Gastrocnemius medialis (tissue), 4 donors: ENCODE measurements at regions not wholly inside any gene's neighbourhood (a gene's known extent, or its start where the extent isn't known, plus 50 kb on each side); places are given as distances from the start of the nearest gene placed in this dataset.
"Not testable (repeated sequence)": the region's sequence is repeated elsewhere in the genome, so short reads cannot be mapped to it uniquely, and the experiment has no call there.

ENCODE experiments used
- ATAC-seq, 2 donors: fragments of 150-250 bp; one replicate each; pipeline ENCODE4 v1.9.1; 2016
- DNase-seq, 2 donors: peaks; one replicate each; pipeline ENCODE4 v3.0.0-alpha.2; 2019
- H3K27ac ChIP-seq, 4 donors: fragments of 200-600 bp; sonication (generic); 1 replicate in 1 of 4; 2 replicates in 3 of 4; pipeline ENCODE4 v1.5.1; 2016 to 2018; ENCODE audit warnings: mild to moderate bottlenecking in 2 of 4, moderate library complexity in 1 of 4
- H3K27me3 ChIP-seq, 3 donors: fragments of 200-600 bp; sonication (generic) in 2 of 3; 1 replicate in 1 of 3; 2 replicates in 2 of 3; pipeline versions ENCODE4 v1.5.1 to v1.6.0; 2016 to 2019; ENCODE audit warnings: mild to moderate bottlenecking in 1 of 3, moderate library complexity in 1 of 3
- H3K36me3 ChIP-seq, 2 donors: fragments of 200-600 bp; sonication (generic) in 1 of 2; one replicate each; pipeline ENCODE4 v1.5.1; 2017 to 2018
- H3K4me1 ChIP-seq, 2 donors: fragments of 200-600 bp; sonication (generic) in 1 of 2; one replicate each; pipeline ENCODE4 v1.5.1; 2016 to 2017; ENCODE audit warnings: mild to moderate bottlenecking in 2 of 2
- H3K4me3 ChIP-seq, 4 donors: fragments of 200-600 bp; sonication (generic) in 3 of 4; 1 replicate in 1 of 4; 2 replicates in 3 of 4; pipeline ENCODE4 v1.5.1; 2016 to 2019; ENCODE audit warnings: mild to moderate bottlenecking in 2 of 4
- H3K9me3 ChIP-seq, 3 donors: fragments of 200-600 bp; sonication (generic) in 2 of 3; 1 replicate in 1 of 3; 2 replicates in 2 of 3; pipeline ENCODE4 v1.5.1; 2016 to 2019
- POLR2A ChIP-seq, 2 donors: fragments of 450-650 bp; IDR thresholded peaks; one replicate each; pipeline ENCODE4 v1.6.1; 2017; ENCODE audit warnings: antibody characterized with exemption in 2 of 2, mild to moderate bottlenecking in 2 of 2, moderate library complexity in 2 of 2
- in situ Hi-C, 4 donors: fragments of 200-750 bp; cut with MboI; loops; one replicate each; pipeline versions ENCODE4 v1.15.0 to v1.8.0; 2017; ENCODE audit warnings: low sequenced_read_pairs in 4 of 4
- intact Hi-C: fragments of 100-400 bp; cut with DNase I; formaldehyde crosslinking; loops from one replicate; pipeline ENCODE4 v1.15.1; 2023; ENCODE audit warnings: low total_unique reads
- TF ChIP-seq, protein P1 (sequence below), 5 experiments: fragments of 450-650 bp in 3 of 5; fragments of 200-600 bp in 2 of 5; sonication (generic) in 2 of 5; IDR thresholded peaks in 4 of 5; conservative IDR thresholded peaks in 1 of 5; 1 replicate in 4 of 5; 2 replicates in 1 of 5; pipeline ENCODE4 v1.5.1; 2016 to 2019; ENCODE audit warnings: antibody characterized with exemption in 5 of 5, mild to moderate bottlenecking in 3 of 5, moderate library complexity in 3 of 5

DNA sequence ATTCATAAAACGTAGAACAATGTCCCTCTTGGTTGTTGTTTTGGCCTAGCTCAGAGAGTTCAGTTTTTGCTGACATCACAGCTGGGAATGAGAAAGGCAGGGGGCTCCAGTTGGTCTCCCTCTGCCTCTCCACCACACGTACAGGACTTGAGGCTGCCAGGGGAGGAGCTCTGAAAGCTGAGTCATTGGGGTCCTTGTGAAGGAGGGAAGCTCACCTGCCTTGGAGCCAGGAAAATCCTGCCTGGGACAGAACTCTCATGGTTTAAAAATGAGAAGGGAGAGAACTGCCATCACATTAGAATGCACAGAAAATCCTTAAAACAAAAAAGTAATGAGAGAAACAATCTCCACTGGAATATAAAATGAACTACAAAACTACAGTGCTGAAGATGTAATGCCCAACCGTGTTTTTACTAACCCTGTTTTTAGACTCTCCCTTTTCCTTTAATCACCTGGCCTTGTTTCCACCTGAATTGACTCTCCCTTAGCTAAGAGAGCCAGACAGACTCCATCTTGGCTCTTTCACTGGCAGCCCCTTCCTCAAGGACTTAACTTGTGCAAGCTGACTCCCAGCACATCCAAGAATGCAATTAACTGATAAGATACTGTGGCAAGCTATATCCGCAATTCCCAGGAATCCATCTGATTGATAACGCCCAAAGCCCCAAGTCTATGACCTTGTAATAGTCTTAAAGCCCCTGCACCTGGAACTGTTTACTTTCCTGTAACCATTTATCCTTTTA, 58.6 kb upstream of the TARP start:
- in situ Hi-C loops = loop anchor here in 2 of 4 donors (25.0 kb wide), 2 partner anchors 220 to 420 kb away; partner anchors contain the start of genes EPDR1 (in 1 of the 2) and SFRP4 (in 1 of the 2)
- ATAC-seq, intact Hi-C loops, H3K4me1 ChIP-seq, H3K36me3 ChIP-seq, H3K27ac ChIP-seq, DNase-seq, H3K9me3 ChIP-seq, H3K27me3 ChIP-seq, H3K4me3 ChIP-seq: not testable (repeated sequence)

DNA sequence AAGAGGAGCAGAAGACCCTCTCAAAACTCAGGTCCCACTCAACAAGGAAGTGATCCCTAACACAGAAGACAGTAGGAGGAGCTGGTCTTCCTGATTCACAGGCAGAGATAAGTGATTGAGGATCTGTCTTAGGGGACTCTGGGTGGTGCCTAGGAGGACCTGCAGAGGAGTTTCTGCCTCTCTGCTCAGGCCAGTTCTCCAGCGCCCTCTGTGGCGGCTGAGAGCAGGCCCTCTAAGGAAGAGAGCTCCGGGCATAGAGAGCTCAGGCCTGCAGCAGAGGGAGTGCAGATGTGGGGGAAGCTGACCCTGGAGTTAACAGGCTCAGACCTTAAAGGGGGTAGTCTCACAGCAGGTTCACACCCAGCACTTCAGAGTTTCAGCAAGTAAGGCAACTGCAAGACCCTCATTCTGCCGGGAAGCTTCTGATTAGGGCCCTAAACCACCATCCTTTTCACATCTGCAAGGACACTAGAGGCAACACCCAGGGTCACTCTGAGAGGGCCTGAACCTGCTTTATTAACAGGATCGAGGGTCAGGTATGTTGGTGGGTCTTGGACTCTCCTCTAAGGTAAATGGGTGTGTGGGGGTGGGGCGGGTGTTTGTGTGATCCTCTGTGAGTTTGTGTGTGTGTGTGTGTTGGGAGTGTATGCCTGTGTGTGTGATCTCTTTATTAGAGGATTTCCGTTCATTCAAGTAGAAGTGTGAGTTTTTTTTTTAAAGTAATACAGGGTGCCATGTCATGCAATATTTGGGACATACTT, 57.6 kb upstream of the TARP start:
- TF ChIP-seq, protein P1, sequence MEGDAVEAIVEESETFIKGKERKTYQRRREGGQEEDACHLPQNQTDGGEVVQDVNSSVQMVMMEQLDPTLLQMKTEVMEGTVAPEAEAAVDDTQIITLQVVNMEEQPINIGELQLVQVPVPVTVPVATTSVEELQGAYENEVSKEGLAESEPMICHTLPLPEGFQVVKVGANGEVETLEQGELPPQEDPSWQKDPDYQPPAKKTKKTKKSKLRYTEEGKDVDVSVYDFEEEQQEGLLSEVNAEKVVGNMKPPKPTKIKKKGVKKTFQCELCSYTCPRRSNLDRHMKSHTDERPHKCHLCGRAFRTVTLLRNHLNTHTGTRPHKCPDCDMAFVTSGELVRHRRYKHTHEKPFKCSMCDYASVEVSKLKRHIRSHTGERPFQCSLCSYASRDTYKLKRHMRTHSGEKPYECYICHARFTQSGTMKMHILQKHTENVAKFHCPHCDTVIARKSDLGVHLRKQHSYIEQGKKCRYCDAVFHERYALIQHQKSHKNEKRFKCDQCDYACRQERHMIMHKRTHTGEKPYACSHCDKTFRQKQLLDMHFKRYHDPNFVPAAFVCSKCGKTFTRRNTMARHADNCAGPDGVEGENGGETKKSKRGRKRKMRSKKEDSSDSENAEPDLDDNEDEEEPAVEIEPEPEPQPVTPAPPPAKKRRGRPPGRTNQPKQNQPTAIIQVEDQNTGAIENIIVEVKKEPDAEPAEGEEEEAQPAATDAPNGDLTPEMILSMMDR (IDR thresholded peaks at IDR 0.05 in 4 of 5, conservative IDR thresholded peaks at IDR 0.05 in 1 of 5) = no peak
- no peak for TF ChIP-seq POLR2A (IDR thresholded peaks at IDR 0.05)
- intact Hi-C loops (no loop called here), in situ Hi-C loops (loop anchor here in 2 of 4 donors (25.0 kb wide), 2 partner anchors 219 to 419 kb away; partner anchors contain the start of genes EPDR1 (in 1 of the 2) and SFRP4 (in 1 of the 2))
- no peaks in the 10 kb centered on the region for H3K36me3 ChIP-seq
- no peaks in the 10 kb centered on the region for H3K4me1 ChIP-seq
- DNase-seq (no peak), ATAC-seq (no peak)
- no peaks in the 10 kb centered on the region for H3K9me3 ChIP-seq
- no peak overlapping the region for H3K4me3 ChIP-seq
- no peaks in the 10 kb centered on the region for H3K27me3 ChIP-seq
- H3K27ac ChIP-seq = no peak overlapping the region

DNA sequence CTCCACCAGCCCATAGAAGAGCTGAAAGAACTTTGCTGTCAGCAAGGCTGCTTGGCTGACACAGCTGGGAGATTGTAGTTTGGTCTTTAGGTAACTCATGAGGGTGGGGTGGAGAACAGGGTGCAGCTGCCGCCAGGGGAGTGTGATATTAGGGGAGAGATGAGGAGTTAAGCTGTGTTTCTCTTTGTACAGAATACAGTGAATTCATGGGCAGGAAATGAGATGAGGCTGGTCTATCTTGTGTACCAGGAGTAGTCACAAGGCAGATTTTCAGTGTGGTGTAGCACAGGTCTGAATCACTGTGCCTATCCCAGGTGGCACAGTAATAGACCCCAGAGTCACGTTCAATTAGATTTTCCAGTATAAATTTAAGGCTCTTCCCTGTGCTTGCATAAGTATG, 56.6 kb upstream of the TARP start:
- in situ Hi-C loops = loop anchor here in 2 of 4 donors (25.0 kb wide), 2 partner anchors 218 to 418 kb away; partner anchors contain the start of genes EPDR1 (in 1 of the 2) and SFRP4 (in 1 of the 2)
- intact Hi-C loops = no loop called here
- Histone ChIP-seq H3K27me3 (no peaks in the 10 kb centered on the region), H3K27ac (no peak overlapping the region), H3K4me3 (no peak overlapping the region), H3K9me3 (no peaks in the 10 kb centered on the region), H3K36me3 (no peaks in the 10 kb centered on the region), H3K4me1 (no peaks in the 10 kb centered on the region)
- DNase-seq = no peak
- TF ChIP-seq POLR2A (IDR thresholded peaks at IDR 0.05) = no peak
- TF ChIP-seq, protein P1 (IDR thresholded peaks at IDR 0.05 in 4 of 5, conservative IDR thresholded peaks at IDR 0.05 in 1 of 5) = no peak
- no peak for ATAC-seq

DNA sequence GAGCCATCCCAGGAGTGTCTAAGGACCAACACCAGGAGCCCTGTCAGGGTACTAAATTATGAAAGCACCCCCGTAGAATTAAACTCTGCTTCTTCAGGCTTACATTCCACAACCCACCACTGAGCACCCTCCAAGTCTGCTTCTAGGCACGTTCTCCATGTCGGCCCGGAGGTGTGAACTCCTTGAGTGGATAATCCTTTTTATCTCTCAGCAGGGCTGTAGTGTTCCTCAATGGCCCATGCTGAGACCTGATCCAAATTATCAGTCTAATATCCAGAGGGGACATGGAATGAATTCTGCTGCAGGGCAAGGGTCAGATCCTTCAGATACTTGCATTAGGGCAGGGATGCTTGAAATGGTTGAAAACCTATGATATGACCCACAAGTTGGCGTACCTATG, 55.9 kb upstream of the TARP start:
- intact Hi-C loops (no loop called here), in situ Hi-C loops (loop anchor here in 2 of 4 donors (25.0 kb wide), 2 partner anchors 217 to 417 kb away; partner anchors contain the start of genes EPDR1 (in 1 of the 2) and SFRP4 (in 1 of the 2))
- Histone ChIP-seq H3K27ac (no peak overlapping the region), H3K27me3 (no peaks in the 10 kb centered on the region), H3K9me3 (no peaks in the 10 kb centered on the region), H3K36me3 (no peaks in the 10 kb centered on the region), H3K4me3 (no peak overlapping the region), H3K4me1 (no peaks in the 10 kb centered on the region)
- ATAC-seq = no peak
- no peak for DNase-seq
- no peak for TF ChIP-seq POLR2A (IDR thresholded peaks at IDR 0.05)
- TF ChIP-seq, protein P1 (IDR thresholded peaks at IDR 0.05 in 4 of 5, conservative IDR thresholded peaks at IDR 0.05 in 1 of 5) = no peak

DNA sequence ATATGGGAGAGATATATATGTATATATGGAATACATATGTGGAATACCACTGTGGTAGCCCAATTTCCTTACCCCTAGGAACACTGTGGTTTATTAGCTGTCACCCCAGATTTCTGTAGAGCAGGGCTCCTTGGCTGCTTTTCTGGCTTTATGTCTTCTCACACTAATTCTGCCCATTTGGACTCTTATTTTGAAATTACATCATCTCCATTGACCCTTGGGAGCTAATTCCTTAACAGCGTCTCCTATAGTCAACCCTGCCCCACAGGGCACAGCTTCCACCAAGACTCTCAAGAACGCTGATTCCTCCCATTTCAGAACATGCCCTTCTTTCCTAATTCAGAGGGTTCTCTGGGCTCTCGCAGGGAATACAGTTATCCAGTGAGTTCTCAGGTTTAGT, 55.4 kb upstream of the TARP start:
- in situ Hi-C loops = loop anchor here in 2 of 4 donors (25.0 kb wide), 2 partner anchors 217 to 417 kb away; partner anchors contain the start of genes EPDR1 (in 1 of the 2) and SFRP4 (in 1 of the 2)
- no peaks in the 10 kb centered on the region for H3K4me1 ChIP-seq

More for the DNA sequence above, 55.4 kb upstream of the TARP start:
- Histone ChIP-seq H3K27me3 (no peaks in the 10 kb centered on the region), H3K4me3 (no peak overlapping the region), H3K9me3 (no peaks in the 10 kb centered on the region), H3K27ac (no peak overlapping the region), H3K36me3 (no peaks in the 10 kb centered on the region)
- TF ChIP-seq, protein P1 (IDR thresholded peaks at IDR 0.05 in 4 of 5, conservative IDR thresholded peaks at IDR 0.05 in 1 of 5) = no peak
- TF ChIP-seq POLR2A (IDR thresholded peaks at IDR 0.05) = no peak
- DNase-seq (no peak), ATAC-seq (no peak)
- intact Hi-C loops = no loop called here
